Stomach (tissue), 4 donors: ENCODE measurements at regions not wholly inside any gene's neighbourhood (a gene's known extent, or its start where the extent isn't known, plus 50 kb on each side); places are given as distances from the start of the nearest gene placed in this dataset.

ENCODE experiments used
- CTCF ChIP-seq, 7 experiments: fragments of 450-650 bp in 4 of 7; fragments of 200-600 bp in 3 of 7; sonication (generic) in 3 of 7; IDR thresholded peaks; one replicate each; pipeline ENCODE4 v1.5.1; 2016 to 2019; ENCODE audit warnings: antibody characterized with exemption in 7 of 7, control low read depth in 2 of 7, mild to moderate bottlenecking in 1 of 7
- EP300 ChIP-seq: sonication (generic); formaldehyde crosslinking; IDR thresholded peaks from one replicate; pipeline ENCODE4 v1.6.1; 2017; ENCODE audit warnings: antibody characterized with exemption
- POLR2A ChIP-seq, 4 donors: fragments of 450-650 bp; IDR thresholded peaks; one replicate each; pipeline ENCODE4 v1.6.1; 2016; ENCODE audit warnings: antibody characterized with exemption in 4 of 4, control low read depth in 2 of 4, mild to moderate bottlenecking in 1 of 4, moderate library complexity in 1 of 4
- POLR2AphosphoS5 ChIP-seq, 3 donors: sonication (generic); formaldehyde crosslinking; IDR thresholded peaks; one replicate each; pipeline ENCODE4 v1.6.1; 2016; ENCODE audit warnings: antibody characterized with exemption in 3 of 3

DNA sequence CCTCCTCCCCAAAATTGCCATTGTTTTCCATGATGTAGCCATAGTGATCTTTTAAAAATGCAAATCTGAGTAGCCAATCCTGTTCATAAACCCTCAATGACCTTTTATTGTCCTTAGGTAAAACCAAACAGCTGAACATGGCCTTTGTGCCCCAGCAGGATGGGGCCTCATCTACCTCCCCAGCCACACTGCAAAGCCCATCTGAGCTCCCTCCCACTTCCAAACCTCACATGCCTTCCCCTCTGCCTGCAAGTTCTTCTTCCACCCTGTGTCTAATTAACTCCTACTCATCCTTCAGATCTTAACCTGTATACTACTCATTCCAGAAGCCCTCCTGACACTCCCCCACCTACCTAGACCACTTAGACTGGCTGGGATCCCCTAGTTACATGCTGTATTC is 178.8 kb upstream of the NPVF start:
- TF ChIP-seq CTCF (IDR thresholded peaks at IDR 0.05) (no peak), POLR2A (IDR thresholded peaks at IDR 0.05) (no peak), POLR2AphosphoS5 (IDR thresholded peaks at IDR 0.05) (no peak), EP300 (no peak)
